ENCODE measurements at regions not wholly inside any gene's neighbourhood (a gene's known extent, or its start where the extent isn't known, plus 50 kb on each side); places are given as distances from the start of the nearest gene placed in this dataset.

- no peak for DNase-seq (ENCODE audit: low read depth in 3 of 3, low spot score in 2 of 3)
Measured at GRCh38 chr6:164854526-164854925, 454.9 kb downstream of the C6orf118 start.

DNA sequence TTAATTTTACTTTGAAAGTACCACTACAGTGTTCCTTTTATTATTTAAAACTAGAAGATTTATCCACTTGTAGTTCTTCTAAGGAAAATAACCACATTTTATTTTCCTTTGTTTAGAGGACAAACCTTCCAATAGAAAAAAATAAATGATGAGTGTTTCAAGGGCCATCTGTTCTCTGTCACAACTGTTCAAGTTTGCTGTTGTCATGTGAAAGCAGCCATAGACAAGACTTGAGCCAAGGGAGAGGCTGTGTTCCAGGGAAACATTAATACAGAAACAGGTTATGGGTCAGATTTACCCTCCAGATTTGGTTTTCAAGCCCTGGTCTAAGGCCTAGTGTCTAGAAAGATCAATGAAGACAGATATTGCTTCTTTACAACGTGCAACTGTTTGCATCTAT, 463.6 kb downstream of the C6orf118 start:
- no peak for DNase-seq (ENCODE audit: low read depth in 3 of 3, low spot score in 2 of 3)

- DNase-seq (ENCODE audit: low read depth in 3 of 3, low spot score in 2 of 3), result no peak
Measured at GRCh38 chr6:164842085-164842484, 467.3 kb downstream of the C6orf118 start.

DNA sequence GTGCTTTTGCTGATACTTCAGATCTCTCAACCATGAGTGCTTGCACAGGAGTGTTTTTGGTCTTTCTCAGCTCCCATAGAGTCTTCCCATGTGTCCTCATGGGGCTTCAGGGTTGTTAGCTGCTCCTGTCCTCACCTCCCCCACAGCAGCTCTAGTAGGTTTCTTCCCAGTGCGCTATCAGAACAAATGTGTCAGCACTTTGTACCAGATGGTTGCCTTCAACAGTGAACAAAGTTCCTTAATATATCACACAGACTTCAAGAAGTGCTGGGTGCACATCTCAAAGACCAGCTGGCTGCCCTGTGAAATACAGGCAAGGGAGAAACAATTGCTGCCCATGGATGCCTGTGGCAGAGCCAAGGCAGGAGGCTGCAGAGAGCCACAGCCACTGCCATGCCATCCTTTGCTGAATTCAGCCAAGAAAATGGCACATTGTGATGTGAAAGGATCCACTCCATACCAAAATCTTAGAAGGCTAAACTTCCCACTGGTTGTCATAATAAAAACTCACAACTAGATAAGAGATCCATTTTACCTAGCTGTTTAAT, 471.3 kb downstream of the C6orf118 start:
- peak in 1 of 3 donors; percentile 1 for DNase-seq (ENCODE audit: low read depth in 3 of 3, low spot score in 2 of 3)

DNA sequence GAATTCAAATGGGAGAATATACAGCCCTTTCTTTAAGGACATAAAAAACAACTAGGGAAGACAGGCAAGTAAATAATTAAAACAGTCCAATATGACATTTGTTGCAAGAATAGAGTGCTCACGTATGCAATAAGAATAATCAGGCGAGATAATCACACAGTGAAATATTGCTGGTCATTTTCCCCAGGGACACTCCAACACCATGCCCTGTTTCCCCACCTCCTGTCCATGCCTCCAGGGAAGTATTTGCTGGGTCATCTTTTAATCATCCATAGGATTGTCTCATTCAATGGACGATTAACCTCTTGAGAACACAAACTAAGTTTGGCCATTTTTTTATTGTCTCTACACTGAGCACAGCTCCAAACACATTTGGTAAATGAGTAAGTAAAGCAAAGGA, 472.9 kb downstream of the C6orf118 start:
- no peak for DNase-seq (ENCODE audit: low read depth in 3 of 3, low spot score in 2 of 3)

DNA sequence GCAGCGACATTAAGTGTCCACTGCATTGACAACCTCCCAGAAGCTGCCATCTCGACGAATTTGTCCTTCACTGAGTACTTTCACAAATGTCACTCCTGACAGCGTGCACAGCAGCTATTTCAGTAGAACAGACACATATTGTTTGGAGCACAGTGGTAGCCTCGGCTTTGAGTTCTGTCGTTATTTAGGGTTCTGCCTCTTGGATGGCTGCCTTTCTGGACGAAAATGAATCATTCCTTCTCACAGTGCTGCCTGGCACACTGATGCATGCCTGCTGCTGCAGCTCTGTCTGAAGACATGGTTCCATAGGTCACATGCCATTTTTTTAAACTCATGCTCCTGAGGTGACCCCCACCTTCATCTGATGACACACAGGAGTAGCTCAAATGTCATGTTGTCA, 477.0 kb downstream of the C6orf118 start:
- DNase-seq (ENCODE audit: low read depth in 3 of 3, low spot score in 2 of 3), result no peak

GRCh38 chr6:164827537-164827936, 481.9 kb downstream of the C6orf118 start:
- no peak for DNase-seq (ENCODE audit: low read depth in 3 of 3, low spot score in 2 of 3)

DNA sequence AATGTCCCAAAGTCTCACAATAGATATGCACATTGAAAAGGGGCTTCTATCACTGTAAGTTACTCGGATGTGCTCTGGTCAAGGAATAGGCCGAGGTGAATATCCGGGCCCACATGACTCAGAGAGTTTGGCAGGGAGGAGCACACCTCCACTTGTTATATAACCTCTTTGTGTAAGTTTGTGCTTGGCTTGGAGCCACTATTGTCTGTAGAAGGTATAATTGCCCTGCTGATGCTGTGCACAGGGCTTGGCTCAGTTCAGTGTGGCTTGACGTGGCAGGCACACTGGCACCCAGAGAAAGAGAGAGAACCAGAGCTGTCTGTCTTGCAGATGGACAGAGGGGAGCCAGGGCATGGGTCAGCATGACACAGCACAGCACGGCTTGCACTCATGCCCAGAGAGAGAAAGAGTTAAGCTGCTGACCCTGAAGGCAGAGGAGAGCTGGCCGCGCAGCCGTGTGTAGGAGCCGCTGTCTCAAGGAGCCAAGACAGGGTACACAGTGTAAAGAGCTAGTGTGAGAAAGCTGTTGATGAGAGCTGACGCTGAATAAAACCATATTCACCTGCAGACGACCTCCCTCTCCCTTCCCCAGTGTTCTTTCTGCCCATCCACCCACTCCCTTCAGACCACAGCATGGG, 482.5 kb downstream of the C6orf118 start:
- DNase-seq (ENCODE audit: low read depth in 3 of 3, low spot score in 2 of 3), result no peak

DNA sequence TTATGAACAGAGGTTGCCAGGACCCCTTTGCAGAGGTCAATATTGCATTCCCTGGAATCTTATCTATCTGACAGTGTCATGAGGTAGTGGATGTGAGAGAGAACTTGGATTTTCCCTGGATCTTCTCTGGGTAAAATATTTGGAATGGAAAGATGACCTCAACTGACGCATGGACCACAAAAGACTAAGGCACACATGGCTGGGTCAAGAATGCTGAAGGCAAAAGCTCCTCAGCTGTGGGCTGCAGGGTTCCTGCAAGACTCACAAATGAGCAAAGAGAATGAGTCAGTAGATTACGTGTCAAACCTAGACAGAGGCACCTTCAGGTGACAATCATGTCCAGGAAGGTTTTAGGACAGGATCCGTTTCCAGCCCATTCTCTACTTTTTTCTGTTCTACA, 484.0 kb downstream of the C6orf118 start:
- no peak for DNase-seq (ENCODE audit: low read depth in 3 of 3, low spot score in 2 of 3)

DNA sequence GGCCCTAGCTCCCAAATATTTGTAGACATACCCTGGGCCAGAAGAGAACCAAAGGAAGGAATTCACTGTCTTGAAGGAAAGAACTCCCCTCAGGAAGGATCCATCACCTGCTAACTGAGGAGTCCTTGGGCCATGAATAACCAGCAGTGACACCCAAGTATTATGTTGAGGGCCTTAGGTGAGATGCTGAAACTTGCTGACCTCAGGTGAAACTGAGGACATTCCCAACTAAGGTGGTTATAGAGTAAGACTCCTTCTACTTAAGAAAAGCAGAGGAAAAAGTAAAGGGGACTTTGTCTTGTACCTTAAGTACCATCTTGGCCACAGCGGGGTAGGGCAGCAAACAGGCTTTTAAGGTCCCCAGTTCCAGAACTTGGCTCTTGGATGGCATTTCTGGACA, 491.7 kb downstream of the C6orf118 start:
- DNase-seq (ENCODE audit: low read depth in 3 of 3, low spot score in 2 of 3), result no peak

- DNase-seq (ENCODE audit: low read depth in 3 of 3, low spot score in 2 of 3), result no peak
Measured at GRCh38 chr6:164812706-164813105, 496.7 kb downstream of the C6orf118 start.

GRCh38 chr6:164807125-164807524, 502.3 kb downstream of the C6orf118 start:
- DNase-seq (ENCODE audit: low read depth in 3 of 3, low spot score in 2 of 3), result no peak

DNA sequence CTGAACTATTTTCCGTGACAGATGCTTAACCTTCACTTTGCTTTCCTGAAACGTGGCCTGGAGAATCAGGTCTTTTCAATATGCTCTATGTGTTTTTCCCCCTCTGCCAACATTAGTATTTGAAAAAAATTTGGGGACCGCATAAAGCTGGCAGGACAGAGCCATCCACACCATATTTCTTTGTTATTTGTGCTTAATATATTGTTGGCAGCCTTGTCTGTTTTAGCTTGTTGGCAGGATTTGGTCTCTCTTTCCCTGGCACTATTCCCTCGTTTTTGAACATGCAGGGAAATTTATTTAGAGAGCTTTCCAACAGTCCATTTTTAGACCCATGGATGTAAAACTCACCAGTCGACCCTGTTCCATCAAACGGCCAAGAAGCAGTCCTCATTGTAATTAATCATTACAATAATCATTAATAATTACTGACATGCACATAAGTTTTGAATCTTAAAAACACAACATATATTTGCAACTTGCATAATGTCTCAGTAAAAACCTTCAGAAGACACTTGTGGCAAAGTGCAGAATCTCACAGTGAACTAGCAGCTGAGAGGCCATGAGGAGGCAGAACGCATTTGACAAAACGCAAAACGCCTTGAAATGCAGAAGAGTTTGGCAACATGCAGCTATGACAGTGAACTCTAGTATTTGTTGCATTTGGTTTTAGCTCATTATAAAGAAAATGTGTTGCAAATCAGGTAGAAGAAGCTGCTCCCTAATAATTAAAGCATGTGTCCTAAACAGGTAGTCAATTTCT, 514.2 kb downstream of the C6orf118 start:
- no peak for DNase-seq (ENCODE audit: low read depth in 3 of 3, low spot score in 2 of 3)

- DNase-seq (ENCODE audit: low read depth in 3 of 3, low spot score in 2 of 3), result no peak
Measured at GRCh38 chr6:164792666-164793065, 516.7 kb downstream of the C6orf118 start.

- DNase-seq (ENCODE audit: low read depth in 3 of 3, low spot score in 2 of 3), result no peak
Measured at GRCh38 chr6:164791498-164791897, 517.9 kb downstream of the C6orf118 start.

- DNase-seq (ENCODE audit: low read depth in 3 of 3, low spot score in 2 of 3), result no peak
Measured at GRCh38 chr6:164763788-164764187, 545.6 kb downstream of the C6orf118 start.

GRCh38 chr6:164757451-164757850, 552.0 kb downstream of the C6orf118 start:
- DNase-seq (ENCODE audit: low read depth in 3 of 3, low spot score in 2 of 3), result no peak

GRCh38 chr6:164756723-164757122, 552.7 kb downstream of the C6orf118 start:
- no peak for DNase-seq (ENCODE audit: low read depth in 3 of 3, low spot score in 2 of 3)

- no peak for DNase-seq (ENCODE audit: low read depth in 3 of 3, low spot score in 2 of 3)
Measured at GRCh38 chr6:164756142-164756541, 553.3 kb downstream of the C6orf118 start.

- DNase-seq (ENCODE audit: low read depth in 3 of 3, low spot score in 2 of 3), result no peak
Measured at GRCh38 chr6:164753517-164753916, 555.9 kb downstream of the C6orf118 start.

- DNase-seq (ENCODE audit: low read depth in 3 of 3, low spot score in 2 of 3), result no peak
Measured at GRCh38 chr6:164751395-164751794, 558.0 kb downstream of the C6orf118 start.

- DNase-seq (ENCODE audit: low read depth in 3 of 3, low spot score in 2 of 3), result no peak
Measured at GRCh38 chr6:164750128-164750527, 559.3 kb downstream of the C6orf118 start.

Data from right renal cortex interstitium (tissue), 3 donors.